CD4-positive, alpha-beta T cell treated with Interleukin-6 at 100 ng/mL for 8 hours (primary cell): ENCODE measurements at regions not wholly inside any gene's neighbourhood (a gene's known extent, or its start where the extent isn't known, plus 50 kb on each side); places are given as distances from the start of the nearest gene placed in this dataset.

Source experiments
- DNase-seq: peaks from one replicate; pipeline ENCODE4 v3.0.0-alpha.2; 2020; ENCODE audit warnings: mixed read lengths, low spot score

DNA sequence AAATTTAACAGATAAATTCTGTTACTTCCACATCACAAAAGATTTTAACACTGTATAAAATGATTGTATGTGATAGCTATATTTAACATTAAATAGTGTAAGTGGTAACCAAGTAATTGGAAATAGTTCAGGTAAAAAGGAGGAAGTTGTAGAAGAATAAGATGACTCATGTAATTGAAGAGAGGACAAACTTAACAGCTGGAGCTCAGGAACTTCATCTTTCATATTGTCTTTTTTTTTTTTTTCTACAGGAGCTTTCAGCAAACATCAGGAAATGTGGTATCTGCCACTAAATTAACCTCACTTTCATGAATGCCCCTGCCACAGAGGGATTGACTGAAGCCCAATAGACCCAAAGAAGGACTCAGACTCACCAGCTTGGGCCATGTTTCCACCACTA is 188.4 kb upstream of the VEGFC start:
- DNase-seq: no peak

DNA sequence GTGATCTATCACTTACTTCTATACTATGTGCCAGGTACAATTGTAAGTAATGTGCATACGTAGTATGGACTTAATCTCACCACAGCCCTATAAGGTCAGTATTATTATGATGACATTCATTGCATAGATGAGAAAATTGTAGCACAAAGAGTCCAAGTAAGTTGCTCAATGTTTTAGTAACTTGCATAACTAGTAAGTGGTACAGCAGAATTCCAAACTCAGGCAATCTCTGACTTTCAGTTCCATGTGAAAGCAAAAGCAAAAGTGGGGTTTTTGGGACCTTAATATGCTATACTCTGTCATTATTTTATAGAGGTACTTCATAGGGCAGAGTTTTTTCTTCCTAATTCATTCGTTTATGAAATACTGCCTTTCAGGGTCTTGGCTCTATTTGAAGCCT is 188.8 kb upstream of the VEGFC start:
- no peak for DNase-seq

DNA sequence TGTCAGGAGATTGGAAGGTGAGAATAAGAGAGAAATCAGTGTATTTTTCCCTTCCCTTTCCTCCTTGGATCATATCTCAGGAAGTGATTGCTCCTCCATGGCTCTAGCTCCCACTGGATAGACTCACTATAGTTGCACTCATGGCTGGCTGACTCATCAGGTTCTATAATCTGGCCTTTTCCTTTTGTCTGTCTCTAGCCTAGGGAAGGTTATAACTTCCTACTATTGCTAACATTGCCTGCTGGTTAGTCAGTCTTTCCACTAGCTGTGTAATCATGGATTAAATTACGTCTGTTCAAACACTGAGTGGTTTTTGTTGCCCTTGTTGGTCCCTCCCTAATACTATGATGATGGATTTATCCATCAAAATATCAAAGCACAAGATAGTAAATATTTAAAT is 195.5 kb upstream of the VEGFC start:
- no peak for DNase-seq

DNA sequence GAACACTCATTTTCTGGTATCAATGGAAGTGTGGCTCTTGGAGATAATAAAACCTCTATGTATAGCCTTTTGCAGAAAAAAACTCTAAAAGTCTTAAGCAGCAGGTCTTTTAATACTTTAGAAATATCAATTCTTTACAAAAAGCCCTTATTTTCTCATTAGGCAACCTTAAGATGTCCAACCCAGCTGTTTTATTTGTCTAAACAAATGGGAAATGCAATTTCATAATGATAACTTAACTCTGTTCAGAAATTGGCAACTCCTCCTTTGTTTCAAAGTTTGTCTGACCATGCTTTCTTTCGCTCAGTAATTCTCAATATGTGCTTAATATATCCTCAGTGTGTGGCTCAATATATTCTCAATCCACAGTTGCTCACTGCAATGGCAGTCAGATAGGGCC is 196.5 kb upstream of the VEGFC start:
- no peak for DNase-seq

DNA sequence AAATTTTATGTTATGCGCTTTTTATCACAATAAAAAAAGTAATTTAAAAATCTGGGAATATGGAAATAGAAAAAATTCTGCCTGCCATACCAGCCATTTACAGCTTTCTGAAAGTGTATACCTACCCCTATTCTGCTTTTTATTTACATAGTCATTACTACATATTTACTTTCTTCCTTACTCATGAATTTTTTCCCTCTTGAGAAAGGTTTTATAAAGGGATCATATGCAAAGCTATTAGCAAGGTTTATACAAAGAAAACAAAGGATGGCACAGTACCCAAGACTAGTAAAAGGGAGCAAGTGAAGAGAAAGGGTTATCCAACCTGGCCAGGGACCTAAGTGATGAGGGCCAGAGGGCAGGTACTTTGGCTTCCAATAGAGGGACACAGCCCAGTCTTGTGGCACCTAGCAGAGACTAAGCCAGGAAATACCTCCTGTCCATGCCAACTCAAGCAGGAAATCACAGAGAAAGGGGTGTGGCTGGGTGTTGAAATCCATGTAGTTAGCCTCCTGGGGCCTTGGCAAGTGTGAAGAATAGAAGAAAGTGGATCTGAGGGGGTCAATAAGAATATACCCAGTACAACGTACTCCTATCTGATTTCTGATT is 207.3 kb upstream of the VEGFC start:
- no peak for DNase-seq

DNA sequence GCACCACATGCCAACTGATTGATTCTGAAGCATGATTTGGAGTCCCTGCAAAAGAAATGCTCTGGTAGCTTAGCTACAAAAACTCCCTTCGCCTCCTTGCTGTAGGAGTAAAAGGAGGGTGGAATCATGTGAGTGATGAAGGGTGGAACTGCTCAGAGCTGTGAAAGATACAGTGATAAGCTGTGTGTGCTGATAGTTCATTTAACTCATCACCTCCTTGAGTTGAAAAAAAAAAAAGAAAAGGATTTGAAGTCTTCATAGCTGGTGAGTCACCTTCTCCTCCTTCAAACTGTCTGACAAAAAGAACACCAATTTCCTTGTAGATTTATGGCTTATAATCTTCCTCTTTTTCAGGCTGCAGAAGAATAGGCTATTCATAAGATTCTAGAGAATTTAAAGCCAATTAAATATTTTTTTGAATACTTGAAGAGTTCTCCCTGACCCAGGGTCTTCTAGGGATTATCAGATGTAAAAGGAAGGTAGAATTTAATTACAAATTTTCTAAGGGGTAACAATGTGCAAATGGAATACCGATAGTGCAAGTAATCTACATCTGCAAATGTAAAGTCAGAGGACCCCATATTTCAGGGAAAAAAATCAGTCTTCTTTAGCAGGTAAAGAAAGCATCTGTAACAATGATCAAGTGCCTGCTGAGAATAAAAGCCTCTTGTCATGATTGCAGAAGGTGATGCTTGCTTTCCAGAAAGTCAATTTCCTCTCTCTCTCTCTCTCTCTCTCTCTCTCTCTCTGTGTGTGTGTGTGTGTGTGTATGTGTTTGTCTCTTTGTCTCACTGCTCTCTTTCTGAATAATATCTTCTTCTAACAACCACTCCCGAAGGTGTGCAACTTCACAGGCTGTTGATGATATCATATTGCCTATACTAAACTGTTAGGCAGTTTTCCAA is 208.8 kb upstream of the VEGFC start:
- DNase-seq: no peak

DNA sequence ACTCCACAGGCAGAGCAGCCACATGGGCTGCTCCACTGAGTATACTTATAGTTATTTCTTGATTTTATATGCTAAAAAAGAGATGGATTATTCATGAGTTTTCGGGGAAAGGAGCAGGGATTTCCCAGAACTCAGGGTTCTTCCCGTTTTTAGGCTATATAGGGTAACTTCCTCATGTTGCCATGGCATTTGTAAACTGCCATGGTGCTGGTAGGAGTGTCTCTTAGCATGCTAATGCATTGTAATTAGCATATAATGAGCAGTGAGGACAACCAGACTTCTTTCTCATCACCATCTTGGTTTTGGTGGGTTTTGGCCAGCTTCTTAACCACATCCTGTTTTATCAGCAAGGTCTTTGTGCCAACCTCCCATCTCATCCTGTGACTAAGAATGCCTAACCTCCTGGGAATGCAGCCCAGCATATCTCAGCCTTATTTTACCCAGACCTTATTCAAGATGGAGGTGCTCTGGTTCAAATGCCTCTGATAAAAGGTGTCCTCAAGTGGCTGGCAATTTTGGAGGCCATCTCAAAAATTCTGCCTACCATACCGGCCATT is 213.0 kb upstream of the VEGFC start:
- DNase-seq: no peak

DNA sequence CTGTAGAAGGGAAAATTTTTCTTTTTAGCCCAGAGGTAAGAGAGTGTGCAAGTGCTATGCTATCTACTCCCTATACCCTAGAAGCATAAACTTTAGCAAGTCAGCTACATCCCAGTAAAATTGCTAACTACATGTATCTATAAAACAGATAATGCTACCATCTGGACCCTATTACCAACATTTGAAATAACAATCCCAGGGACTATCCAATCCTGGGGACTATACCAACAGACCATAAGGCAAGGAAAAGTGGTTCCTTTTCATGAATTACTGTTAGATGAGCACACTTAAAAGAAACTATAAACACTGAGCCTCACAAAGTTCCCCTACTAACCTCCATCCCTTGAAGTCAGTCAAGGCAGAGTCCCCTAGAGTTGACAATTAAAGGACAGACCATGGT is 213.6 kb upstream of the VEGFC start:
- DNase-seq: no peak

DNA sequence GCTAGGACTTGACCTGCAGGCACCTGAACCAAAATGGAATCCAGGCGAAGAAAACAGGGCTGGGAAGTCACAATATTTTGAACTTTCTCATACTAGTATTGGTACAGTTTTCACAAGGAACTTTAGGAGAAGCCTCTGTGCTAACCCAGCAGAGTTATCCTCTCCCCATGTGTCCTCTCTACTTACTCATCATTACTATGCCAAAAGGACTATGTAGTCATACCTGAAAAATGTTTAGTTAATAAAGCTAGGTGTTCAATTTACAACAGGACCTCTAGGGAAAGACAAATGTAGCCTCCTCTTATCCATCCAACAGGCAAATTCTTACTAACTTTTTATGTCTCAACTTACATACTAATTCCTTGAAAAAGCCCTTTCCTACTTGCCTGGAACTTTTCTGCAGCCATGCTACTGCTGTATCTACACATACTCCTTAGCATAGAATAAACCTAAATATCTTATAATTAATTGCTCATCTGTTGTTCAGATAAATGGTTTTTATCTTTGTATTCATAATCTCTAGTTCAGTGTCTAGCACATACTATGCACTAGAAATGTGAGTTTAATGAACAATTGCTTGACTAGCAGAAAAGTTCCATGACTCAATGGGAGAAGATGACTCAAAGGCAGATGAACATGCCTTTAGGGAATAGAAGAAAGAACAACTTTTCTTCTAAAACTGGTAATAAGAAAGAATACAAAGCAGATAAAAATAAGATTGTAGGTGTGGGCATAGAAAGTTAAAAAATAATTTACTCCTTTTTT is 215.5 kb upstream of the VEGFC start:
- no peak for DNase-seq

DNA sequence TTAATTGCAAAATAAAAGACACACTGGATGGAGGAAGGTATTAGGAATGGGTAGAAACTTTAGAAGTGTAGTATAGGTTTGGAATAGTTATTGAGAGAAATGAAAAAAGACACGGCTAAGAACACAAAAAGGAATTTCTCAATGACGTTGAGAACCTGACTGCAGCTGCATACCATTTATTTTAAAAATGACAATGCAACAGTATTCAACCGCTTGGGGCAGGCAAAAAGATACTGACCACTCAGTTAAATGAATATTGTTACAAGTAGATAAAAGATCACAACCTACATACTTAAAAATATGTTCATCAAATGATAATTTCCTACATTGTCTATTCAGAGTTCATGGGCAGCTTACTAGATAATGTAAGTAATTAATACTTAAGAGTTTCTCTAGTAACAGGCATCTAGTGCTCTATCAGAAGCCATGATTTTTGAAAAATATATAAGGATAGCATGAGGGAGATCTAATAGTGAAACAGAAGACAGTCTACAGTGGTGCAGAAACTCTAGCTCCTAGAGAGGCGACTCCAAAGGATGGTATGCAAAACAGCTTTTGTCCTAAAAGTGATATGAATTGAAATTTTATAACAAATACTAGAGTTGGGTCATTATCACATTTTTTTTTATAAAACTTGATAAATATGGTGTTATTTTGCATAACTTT is 216.2 kb upstream of the VEGFC start:
- DNase-seq: no peak

DNA sequence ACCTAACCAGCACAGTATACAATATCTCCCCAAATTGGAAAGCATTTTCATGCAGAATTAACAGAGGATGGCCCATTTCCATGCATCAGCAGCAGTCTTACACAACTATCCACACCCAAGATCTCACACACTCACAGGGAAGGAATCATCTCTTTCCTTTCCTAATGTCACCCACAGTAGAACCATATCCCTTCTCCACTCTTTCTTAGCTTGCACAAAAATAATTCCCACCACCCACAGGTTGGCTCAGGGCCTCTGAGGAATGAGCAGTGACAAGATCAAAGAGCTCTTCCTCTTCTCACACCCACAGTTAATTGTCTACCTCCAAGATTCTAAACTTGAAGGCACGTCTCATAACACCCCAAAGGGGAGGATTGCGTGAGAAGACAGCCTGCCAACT is 217.7 kb upstream of the VEGFC start:
- no peak for DNase-seq

DNA sequence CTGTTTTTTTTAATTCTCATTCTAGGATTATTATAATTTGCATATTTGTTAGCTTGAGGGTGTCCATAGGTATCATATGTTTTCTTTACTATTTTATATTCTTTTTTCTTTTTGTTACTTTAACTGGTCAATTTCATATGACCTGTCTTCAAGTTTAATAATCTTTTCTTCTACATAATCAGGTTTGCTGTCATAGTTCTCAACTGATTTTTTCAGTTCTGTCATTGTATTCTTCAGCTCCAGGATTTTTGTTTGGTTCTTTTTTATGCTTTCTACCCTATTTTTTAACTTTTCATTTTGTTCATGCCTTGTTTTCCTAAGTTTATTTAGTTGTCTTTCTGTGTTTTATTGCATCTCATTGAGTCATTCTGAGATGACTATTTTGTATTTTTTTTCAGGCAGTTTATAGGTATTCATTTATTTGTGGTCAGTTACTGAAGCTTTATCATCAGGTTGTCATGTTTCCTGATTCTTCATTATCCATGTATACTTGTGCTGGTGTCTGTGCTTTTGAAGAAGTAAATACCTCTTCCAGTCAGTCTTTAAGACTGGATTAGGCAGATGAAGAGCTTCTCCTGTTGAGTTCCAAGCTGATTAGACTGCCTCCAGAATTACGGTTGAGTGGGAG is 220.3 kb upstream of the VEGFC start:
- no peak for DNase-seq

DNA sequence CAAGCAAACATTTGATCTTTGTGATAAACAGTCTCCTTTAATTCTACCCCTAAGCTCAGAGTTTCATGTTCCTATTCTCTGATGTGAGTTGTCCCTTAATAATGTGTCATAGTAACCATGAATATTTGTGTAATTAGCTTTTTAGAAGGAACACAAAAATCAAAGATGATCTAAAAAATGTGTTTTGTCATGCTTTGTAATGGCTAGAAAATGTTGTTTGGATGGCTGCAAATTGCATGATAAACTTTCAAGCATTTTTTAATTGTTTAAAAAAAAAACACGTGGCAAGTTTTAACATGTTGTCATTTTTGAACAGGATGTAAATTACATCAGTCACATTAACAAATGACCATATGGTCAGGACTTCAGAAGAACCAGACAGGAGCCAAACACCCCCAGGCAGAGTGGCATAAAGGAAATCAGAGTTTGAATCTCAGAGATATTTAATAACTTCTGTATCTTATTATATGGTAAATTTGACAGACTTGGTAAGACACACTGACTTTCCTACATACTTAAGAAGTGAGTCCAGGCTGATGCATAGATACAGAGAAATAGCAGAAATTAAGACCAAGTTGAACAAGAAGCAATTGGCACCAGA is 223.9 kb upstream of the VEGFC start:
- DNase-seq: no peak

DNA sequence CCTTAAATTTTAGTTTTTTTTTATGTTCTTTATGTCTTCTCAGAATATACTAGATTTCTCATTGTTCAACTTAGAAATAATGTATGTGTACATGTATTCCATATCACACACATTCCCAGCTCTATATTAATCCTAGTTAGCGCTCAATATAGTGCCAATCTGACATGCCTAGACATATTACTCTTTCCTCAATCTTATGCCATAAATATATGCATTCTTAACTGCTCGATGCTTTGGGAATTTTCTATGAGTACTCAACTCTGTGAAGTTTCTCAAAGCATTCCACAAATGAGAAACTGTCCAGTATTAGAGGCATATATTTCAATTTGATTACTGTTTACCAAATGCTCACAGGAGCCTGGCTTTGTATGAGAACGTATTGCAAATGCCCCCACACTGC is 231.2 kb upstream of the VEGFC start:
- DNase-seq: no peak

DNA sequence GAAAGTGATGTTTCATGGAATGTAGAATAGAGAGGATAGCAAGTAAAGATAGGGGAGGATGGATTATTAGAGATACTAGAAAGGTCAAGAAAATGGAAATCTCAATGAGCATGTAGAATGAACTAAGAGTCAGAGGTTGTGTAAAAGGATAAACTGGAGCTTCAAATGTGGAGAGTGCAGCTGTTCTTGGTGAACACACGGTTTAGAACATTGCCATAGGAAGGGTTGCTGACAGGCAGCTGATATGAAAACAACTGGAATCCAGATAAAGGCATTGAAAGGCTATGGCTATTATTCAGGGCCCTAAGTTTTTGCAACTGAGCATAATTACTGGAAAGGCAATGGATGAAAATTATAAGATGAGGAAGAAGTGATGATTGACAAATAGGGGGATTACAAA is 239.6 kb upstream of the VEGFC start:
- no peak for DNase-seq

DNA sequence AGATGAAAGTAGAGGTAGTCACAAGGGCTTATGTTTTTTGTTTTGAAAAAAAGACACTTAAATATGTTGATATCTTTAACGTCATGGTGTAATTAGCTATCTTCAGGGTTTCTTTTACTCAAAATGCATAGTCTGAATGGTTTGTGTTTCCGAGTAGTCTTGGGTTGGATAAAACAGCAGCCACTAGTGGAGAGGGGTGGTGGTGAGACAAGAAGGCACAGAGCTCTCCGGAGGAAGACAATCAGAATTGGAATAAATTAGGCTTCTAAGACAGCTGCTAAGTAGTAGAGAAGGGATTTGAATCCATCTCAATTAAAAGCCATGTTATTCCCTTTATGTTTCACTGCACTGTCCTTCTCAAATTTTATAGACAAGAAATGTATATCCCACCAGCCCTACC is 240.4 kb upstream of the VEGFC start:
- DNase-seq: no peak

DNA sequence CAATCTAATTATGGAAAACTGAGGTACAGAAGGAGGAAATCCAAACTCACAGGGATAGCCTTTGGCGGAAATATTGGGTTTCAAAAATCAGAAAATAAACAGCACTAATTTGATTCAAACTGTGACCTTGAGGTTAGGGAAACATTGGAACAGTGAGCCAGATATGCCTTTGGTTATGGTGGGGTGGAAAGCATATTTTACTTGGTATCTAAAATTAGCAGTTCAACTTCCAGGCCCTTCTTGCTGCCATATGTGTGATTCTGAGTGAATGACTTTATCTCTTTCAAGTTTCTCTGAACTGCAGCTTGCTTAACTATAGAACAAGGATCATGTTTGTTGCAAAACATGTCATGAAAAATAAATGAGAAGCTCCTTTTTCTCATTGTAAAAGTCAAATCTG is 240.9 kb upstream of the VEGFC start:
- DNase-seq: no peak

DNA sequence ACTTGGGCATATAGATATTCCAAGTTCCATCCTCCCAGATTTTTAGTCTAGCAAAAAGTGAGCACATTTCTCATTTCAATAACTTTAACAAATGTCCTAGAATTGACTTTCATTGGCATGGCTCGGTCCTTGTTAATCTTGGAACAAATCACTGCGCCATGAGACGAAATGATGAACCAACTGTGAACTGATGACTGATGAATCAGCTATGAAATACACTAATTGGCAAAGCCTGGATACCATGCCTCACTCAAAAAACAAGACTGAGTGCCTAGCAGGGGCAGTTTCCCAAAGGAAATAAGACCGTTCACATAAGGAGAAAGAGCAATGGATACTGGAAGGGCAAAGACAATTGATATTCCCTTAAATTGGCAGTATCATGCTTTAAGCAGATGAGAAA is 248.6 kb upstream of the VEGFC start:
- no peak for DNase-seq

DNA sequence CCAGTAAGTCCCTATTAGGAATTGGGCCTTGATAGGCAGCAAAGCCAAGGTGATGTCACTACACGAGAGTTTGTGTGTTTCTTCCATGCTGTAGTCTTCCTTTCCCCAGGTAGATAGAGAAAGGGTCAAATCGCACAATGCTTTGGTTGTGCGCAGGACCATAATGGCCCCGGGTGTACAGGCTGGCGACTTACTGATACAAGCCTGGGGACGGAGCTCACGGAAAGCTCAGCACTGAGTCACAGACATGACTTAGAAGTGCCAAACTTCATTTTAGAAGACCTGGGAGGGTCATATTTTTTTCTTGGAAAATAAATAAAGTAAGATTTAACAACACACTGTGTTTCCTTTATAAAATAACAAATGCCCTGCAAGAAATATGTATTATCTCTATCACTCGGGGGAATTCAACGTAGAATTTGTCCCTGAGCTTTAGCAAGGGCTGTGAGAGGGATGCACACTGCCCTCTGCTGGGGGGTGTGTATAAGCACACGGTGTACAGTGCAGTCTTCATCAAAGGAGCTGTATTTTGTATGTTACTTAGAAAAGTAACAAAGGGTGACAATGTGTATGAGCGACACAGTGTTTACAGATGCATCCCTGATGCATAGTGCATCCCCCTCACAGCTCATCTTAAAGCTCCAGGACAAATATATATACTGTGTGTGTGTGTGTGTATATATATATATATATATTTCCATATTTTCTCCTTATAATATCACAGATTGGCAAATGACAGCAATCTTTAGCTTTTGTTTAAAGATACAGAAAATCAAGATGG is 254.5 kb upstream of the VEGFC start:
- peak; percentile 10 for DNase-seq

DNA sequence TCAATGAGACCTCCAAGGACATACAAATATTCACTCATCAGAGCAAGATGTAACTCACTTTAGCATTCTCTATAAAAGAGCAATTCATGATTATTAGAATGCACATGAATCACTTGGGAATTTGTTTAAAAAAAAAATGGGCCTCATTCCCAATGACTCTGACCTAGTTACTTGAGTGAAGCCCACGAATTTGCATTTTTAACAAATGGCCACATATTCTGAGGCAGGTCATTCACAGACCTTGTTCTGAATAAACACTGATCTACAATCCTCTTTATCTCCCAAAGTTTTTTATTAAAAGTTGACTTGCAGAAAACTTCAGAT is 255.1 kb upstream of the VEGFC start:
- DNase-seq: no peak
